NCI-H128 (cell line): ENCODE measurements at regions not wholly inside any gene's neighbourhood (a gene's known extent, or its start where the extent isn't known, plus 50 kb on each side); places are given as distances from the start of the nearest gene placed in this dataset.
"Not testable (repeated sequence)": the region's sequence is repeated elsewhere in the genome, so short reads cannot be mapped to it uniquely, and the experiment has no call there.

Experiments
- DNase-seq: peaks from one replicate; lab custom pipeline; 2025; ENCODE audit not compliant: unreplicated experiment; lab: John Stamatoyannopoulos, UW

GRCh38 chr2:19205983-19206533 is 152.4 kb downstream of the OSR1 start:
- DNase-seq: no peak

- DNase-seq: no peak
These were observed 154.6 kb downstream of the OSR1 start for GRCh38 chr2:19203866-19204265.

- no peak for DNase-seq
These were observed 156.4 kb downstream of the OSR1 start for GRCh38 chr2:19201911-19202462.

DNA sequence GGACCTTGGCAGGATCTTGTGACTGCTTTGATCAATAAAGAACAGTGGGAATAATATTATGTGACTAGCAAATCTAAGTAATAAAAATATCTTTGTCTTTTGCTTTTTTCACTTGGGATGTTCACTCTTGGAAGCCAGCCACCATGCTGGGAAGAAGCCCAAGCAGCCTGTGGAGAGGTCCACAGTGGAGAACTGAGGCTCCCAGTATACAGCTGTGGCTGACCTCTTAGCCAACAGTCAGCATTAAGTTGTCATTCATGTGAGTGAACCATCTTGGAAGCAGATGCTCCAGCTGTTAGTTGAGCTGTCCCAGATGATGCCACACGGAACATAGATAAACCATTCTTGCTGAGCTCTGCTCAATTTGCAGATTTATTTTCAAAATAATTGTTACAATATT is 160.0 kb downstream of the OSR1 start:
- DNase-seq: no peak

GRCh38 chr2:19195661-19196060 is 162.8 kb downstream of the OSR1 start:
- DNase-seq: no peak

GRCh38 chr2:19189391-19189790 is 169.0 kb downstream of the OSR1 start:
- no peak for DNase-seq

- no peak for DNase-seq
These were observed 171.0 kb downstream of the OSR1 start for GRCh38 chr2:19187323-19188020.

GRCh38 chr2:19185086-19185485 is 173.3 kb downstream of the OSR1 start:
- DNase-seq: no peak

GRCh38 chr2:19178175-19178574 is 180.2 kb downstream of the OSR1 start:
- DNase-seq: no peak

DNA sequence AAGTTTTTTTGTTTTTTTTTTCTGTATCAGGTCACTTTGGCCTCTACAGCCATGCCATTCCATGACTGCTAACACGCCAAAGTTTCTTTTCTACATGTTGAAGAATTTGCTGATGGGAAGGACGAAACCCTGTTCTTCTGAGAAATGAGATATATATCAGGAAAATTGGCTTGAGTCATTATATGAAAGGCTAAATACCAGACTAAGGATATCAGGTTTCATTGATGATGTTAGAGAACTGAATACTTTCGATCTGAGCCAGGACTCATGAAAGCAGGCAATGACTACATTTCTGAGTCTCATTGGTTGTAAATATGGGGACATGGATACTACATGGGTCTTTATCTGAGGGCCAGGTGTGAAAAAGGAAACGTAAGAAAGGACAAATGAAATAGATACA is 181.4 kb downstream of the OSR1 start:
- no peak for DNase-seq

DNA sequence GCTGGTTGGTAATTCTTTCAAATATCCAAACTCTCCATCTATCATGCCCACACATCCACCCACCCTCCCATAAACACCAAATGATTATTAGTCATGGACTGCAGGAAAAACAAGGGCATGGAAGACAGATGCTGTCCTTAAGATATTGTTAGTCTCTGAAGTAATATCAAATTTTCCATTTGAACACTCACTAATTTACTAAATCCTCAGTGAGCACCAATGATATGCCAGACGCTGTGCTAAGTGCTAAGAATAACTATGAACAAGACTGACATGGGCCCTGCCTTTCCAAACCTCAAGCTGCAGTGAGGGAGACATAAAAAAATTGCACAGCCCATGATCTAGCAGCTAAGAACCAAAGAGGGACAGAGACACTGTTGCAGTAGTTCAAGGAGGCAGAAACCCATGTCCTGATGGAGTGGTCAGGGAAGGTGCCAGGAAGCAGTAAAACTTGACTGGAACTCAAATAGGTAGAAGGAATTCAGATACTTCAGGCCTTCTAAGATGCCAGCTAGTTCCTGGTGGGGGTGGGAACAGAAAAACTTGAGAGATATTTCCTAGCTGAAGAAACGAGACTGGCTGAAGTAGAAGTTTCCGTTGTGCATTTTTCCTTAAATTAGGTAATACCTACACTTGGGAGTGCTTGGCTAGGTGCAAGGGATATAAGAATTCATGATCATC is 182.1 kb downstream of the OSR1 start:
- no peak for DNase-seq

- DNase-seq: no peak
These were observed 184.2 kb downstream of the OSR1 start for GRCh38 chr2:19174176-19174575.

DNA sequence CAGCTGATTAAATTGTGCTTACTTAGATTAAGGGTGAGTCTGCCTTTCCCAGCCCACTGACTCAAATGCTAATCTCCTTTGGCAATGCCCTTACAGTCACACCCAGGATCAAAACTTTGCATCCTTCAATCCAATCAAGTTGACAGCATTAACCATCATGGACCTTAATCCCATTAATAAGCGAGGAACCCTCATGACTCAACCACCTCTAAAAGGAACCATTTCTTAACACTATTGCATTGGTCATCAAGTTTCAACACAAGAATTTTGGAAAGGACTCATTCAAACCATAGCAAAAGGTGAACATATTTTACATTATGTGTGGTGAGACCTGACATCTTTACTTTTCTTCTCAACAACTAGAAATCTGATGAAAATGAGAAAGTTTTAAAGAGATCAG is 187.0 kb downstream of the OSR1 start:
- DNase-seq: no peak

DNA sequence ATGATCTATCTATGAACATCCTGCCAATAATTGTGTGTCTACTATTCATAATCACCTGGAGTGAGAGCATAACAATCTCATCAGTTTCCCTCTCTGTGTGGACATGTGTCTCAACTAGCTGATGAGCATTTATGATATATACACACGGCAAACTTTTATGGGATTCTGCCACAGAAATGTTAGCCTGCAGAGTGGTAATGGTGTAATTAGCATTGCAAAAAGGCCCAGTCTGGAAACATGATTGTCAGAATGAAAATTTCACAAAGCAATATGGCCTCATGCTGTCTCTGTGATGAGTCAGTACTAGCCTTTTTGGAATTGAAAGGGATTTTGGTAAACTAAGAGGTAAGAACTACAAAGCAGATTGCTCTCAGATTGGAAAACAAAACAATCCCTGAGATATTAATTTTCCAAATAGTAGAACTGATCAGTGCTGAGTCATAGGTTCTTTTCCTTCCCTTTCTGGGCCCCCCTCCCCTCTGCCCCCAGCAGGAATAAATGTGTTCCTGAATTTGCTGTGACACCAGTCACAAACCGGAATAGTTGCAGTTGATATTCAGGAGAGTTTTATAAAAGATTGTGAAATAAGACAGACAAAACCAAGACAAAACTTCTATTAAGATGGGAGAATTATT is 189.2 kb downstream of the OSR1 start:
- no peak for DNase-seq

DNA sequence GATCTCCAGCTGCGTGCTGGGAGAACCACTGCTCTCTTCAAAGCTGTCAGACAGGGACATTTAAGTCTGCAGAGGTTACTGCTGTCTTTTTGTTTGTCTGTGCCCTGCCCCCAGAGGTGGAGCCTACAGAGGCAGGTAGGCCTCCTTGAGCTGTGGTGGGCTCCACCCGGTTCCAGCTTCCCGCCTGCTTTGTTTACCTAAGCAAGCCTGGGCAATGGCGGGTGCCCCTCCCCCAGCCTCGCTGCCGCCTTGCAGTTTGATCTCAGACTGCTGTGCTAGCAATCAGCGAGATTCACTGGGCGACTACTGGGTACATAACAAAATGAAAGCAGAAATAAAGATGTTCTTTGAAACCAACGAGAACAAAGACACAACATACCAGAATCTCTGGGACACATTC is 194.3 kb downstream of the OSR1 start:
- DNase-seq: not testable (repeated sequence)

GRCh38 chr2:19158896-19159295 is 199.5 kb downstream of the OSR1 start:
- DNase-seq: no peak

- DNase-seq: no peak
These were observed 200.2 kb downstream of the OSR1 start for GRCh38 chr2:19158211-19158610.

GRCh38 chr2:19156646-19157045 is 201.8 kb downstream of the OSR1 start:
- no peak for DNase-seq

DNA sequence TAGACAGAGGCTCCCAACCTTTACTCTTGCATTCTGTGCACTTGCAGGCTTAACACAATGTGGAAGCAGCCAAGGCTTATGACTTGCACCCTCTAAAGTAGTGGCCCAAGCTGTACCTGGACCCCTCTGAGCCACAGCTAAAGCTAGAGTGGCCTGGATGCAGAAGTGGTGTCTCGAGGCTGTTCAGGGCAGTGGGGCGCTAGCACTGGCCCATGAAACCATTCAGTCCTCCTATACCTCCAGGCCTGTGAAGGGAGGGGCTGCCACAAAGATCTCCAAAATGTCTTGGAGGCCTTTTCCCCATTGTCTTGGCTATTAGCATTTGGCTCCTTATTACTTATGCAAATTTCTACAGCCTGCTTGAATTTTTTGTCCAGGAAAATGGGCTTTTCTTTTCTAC is 207.7 kb downstream of the OSR1 start:
- no peak for DNase-seq

GRCh38 chr2:19146867-19147266 is 211.6 kb downstream of the OSR1 start:
- no peak for DNase-seq

GRCh38 chr2:19141234-19142004 is 217.0 kb downstream of the OSR1 start:
- DNase-seq: no peak
